ENCODE measurements at regions not wholly inside any gene's neighbourhood (a gene's known extent, or its start where the extent isn't known, plus 50 kb on each side); places are given as distances from the start of the nearest gene placed in this dataset.

- Mint-ChIP-seq H3K27me3 (no peaks in the 10 kb centered on the region), H3K9me3 (no peaks in the 10 kb centered on the region), H3K27ac (no peak overlapping the region), H3K4me3 (no peak overlapping the region), H3K4me1 (ENCODE audit: low read depth) (no peaks in the 10 kb centered on the region), H3K36me3 (ENCODE audit: low read depth) (no peaks in the 10 kb centered on the region)
- intact Hi-C loops (cut with DNase I, micrococcal nuclease) = no loop called here
- DNase-seq (no peak), ATAC-seq (ENCODE audit: poor library complexity) (no peak)
- ChIA-PET POLR2A (no interaction called here), CTCF (no interaction called here)
- Histone ChIP-seq H3K9me3 (ENCODE audit: control insufficient read depth in 1 of 2, insufficient read depth in 1 of 2, low read length in 2 of 2) (no peaks in the 10 kb centered on the region), H3K27me3 (ENCODE audit: control insufficient read depth in 1 of 2, insufficient read depth in 2 of 2, low read length in 2 of 2) (no peaks in the 10 kb centered on the region), H3K4me1 (ENCODE audit: insufficient read depth, low read length) (no peaks in the 10 kb centered on the region), H3K36me3 (ENCODE audit: insufficient read depth, low read length) (no peaks in the 10 kb centered on the region), H3K4me3 (ENCODE audit: low read length) (no peak overlapping the region), H3K27ac (ENCODE audit: low read depth in 1 of 2, low read length in 2 of 2) (no peak overlapping the region)
- no peak for TF ChIP-seq CTCF (IDR thresholded peaks at IDR 0.05)
Observed at GRCh38 chr18:1246827-1247226, 342.2 kb downstream of the ADCYAP1 start.

GRCh38 chr18:1252534-1252933 lies 347.9 kb downstream of the ADCYAP1 start:
- CTCF ChIA-PET = no interaction called here
- peaks cover 10% of the 10 kb centered on the region for H3K9me3 Mint-ChIP-seq
- H3K36me3 ChIP-seq (ENCODE audit: insufficient read depth, low read length) = no peaks in the 10 kb centered on the region
- POLR2A ChIA-PET = interaction anchor here (0.7 kb wide), 2 partner anchors 148 to 325 kb away, joined by 3 read pairs; no protein-coding TSS in a partner anchor
- no peaks in the 10 kb centered on the region for H3K27me3 Mint-ChIP-seq
- no peaks in the 10 kb centered on the region for H3K27me3 ChIP-seq (ENCODE audit: control insufficient read depth in 1 of 2, insufficient read depth in 2 of 2, low read length in 2 of 2)
- intact Hi-C loops (cut with DNase I, micrococcal nuclease) = no loop called here
- no peaks in the 10 kb centered on the region for H3K4me1 Mint-ChIP-seq (ENCODE audit: low read depth)
- no peak overlapping the region for H3K4me3 Mint-ChIP-seq
- H3K9me3 ChIP-seq (ENCODE audit: control insufficient read depth in 1 of 2, insufficient read depth in 1 of 2, low read length in 2 of 2) = no peaks in the 10 kb centered on the region
- no peak overlapping the region for H3K27ac Mint-ChIP-seq
- TF ChIP-seq CTCF (IDR thresholded peaks at IDR 0.05) = no peak
- DNase-seq = no peak
- ATAC-seq (ENCODE audit: poor library complexity) = no peak
- H3K4me3 ChIP-seq (ENCODE audit: low read length) = no peak overlapping the region
- no peaks in the 10 kb centered on the region for H3K36me3 Mint-ChIP-seq (ENCODE audit: low read depth)
- no peaks in the 10 kb centered on the region for H3K4me1 ChIP-seq (ENCODE audit: insufficient read depth, low read length)
- H3K27ac ChIP-seq (ENCODE audit: low read depth in 1 of 2, low read length in 2 of 2) = no peak overlapping the region

GRCh38 chr18:1252936-1253335 lies 348.3 kb downstream of the ADCYAP1 start:
- Mint-ChIP-seq H3K9me3 (peaks cover 10% of the 10 kb centered on the region), H3K27ac (no peak overlapping the region), H3K4me1 (ENCODE audit: low read depth) (no peaks in the 10 kb centered on the region), H3K36me3 (ENCODE audit: low read depth) (no peaks in the 10 kb centered on the region), H3K27me3 (no peaks in the 10 kb centered on the region), H3K4me3 (no peak overlapping the region)
- intact Hi-C loops (cut with DNase I, micrococcal nuclease) = no loop called here
- ATAC-seq (ENCODE audit: poor library complexity) (no peak), DNase-seq (no peak)
- no peak overlapping the region for H3K4me3 ChIP-seq (ENCODE audit: low read length)
- no peaks in the 10 kb centered on the region for H3K27me3 ChIP-seq (ENCODE audit: control insufficient read depth in 1 of 2, insufficient read depth in 2 of 2, low read length in 2 of 2)
- no peaks in the 10 kb centered on the region for H3K36me3 ChIP-seq (ENCODE audit: insufficient read depth, low read length)
- no peaks in the 10 kb centered on the region for H3K9me3 ChIP-seq (ENCODE audit: control insufficient read depth in 1 of 2, insufficient read depth in 1 of 2, low read length in 2 of 2)
- ChIA-PET POLR2A (interaction anchor here (0.7 kb wide), 2 partner anchors 148 to 324 kb away, joined by 3 read pairs; no protein-coding TSS in a partner anchor), CTCF (no interaction called here)
- no peak for TF ChIP-seq CTCF (IDR thresholded peaks at IDR 0.05)
- no peaks in the 10 kb centered on the region for H3K4me1 ChIP-seq (ENCODE audit: insufficient read depth, low read length)
- no peak overlapping the region for H3K27ac ChIP-seq (ENCODE audit: low read depth in 1 of 2, low read length in 2 of 2)
